ENCODE measurements at regions not wholly inside any gene's neighbourhood (a gene's known extent, or its start where the extent isn't known, plus 50 kb on each side); places are given as distances from the start of the nearest gene placed in this dataset.

DNA sequence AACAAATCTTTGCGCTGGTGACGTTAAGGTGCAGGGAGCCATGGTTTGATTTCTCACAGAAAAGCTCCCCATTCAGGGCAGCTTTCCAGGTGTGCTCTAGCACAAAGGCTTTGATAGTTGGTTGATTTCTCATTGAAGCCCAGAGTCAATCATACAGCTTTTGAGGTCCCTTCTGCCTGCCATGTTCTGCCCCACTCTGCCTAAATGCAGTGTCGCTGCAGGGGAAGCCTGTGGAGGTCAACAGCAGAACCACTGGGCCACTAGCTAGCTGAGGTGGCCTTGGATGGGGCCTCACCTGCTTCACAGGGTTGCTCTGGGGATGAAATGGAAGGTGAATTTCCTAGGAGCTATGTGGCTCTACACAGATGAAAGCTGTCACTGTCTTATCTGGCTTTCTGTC, 278.3 kb downstream of the TLE3 start:
- POLR2A ChIA-PET: no interaction called here
- no peak for TF ChIP-seq EZH2phosphoT487 (IDR thresholded peaks at IDR 0.05; ENCODE audit: borderline replicate concordance, low read depth, low read length)
- TF ChIP-seq, protein P1, sequence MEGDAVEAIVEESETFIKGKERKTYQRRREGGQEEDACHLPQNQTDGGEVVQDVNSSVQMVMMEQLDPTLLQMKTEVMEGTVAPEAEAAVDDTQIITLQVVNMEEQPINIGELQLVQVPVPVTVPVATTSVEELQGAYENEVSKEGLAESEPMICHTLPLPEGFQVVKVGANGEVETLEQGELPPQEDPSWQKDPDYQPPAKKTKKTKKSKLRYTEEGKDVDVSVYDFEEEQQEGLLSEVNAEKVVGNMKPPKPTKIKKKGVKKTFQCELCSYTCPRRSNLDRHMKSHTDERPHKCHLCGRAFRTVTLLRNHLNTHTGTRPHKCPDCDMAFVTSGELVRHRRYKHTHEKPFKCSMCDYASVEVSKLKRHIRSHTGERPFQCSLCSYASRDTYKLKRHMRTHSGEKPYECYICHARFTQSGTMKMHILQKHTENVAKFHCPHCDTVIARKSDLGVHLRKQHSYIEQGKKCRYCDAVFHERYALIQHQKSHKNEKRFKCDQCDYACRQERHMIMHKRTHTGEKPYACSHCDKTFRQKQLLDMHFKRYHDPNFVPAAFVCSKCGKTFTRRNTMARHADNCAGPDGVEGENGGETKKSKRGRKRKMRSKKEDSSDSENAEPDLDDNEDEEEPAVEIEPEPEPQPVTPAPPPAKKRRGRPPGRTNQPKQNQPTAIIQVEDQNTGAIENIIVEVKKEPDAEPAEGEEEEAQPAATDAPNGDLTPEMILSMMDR (conservative IDR thresholded peaks at IDR 0.05; ENCODE audit: low read length): no peak
- H3K4me1 ChIP-seq (ENCODE audit: insufficient read depth, low read length, poor library complexity, severe bottlenecking): peaks cover 7% of the 10 kb centered on the region
- no peak overlapping the region for H2AFZ ChIP-seq (ENCODE audit: low read length)
- no peaks in the 10 kb centered on the region for H3K79me2 ChIP-seq (ENCODE audit: insufficient read depth, low read depth, low read length)
- no peaks in the 10 kb centered on the region for H4K20me1 ChIP-seq (ENCODE audit: insufficient read depth, low read length)
- CTCF ChIA-PET (ENCODE audit: unreplicated experiment): no interaction called here
- BruUV-seq (replicated peaks): no TSS peak
- no peak overlapping the region for H3K27ac ChIP-seq (ENCODE audit: low read depth, low read length, poor library complexity, severe bottlenecking)
- no peaks in the 10 kb centered on the region for H3K36me3 ChIP-seq (ENCODE audit: insufficient read depth, low read length)
- no peak overlapping the region for H3K4me3 ChIP-seq (ENCODE audit: low read depth, low read length, poor library complexity, severe bottlenecking)
- no peak overlapping the region for H3K4me2 ChIP-seq (ENCODE audit: low read length)
- DNase-seq (ENCODE audit: low spot score): no peak
- H3K9me2 ChIP-seq (ENCODE audit: insufficient read depth, low read length): no peaks in the 10 kb centered on the region
- H3K9me3 ChIP-seq (ENCODE audit: low read length): no peaks in the 10 kb centered on the region
- intact Hi-C loops (cut with micrococcal nuclease; ENCODE audit: unreplicated experiment): no loop called here

DNA sequence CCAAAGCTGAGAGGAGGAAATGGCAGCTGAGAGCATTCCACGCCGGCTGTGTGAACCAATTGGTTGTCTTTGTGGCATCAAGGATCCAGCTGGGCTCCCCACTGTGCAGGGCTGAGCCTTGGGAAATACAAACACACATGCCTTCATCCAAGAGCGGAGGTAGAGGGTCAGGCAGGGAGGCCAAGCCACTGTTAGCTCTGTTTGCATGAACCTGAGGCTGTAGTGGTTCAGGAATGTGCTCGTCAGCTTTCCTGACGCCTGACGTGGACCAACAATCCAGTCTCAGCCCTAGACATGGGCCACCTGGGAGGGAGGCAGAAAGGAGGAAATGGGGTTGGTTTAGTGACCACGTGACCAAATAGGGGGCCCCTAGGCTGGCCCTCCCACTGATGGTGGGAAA, 276.9 kb downstream of the TLE3 start:
- BruUV-seq (replicated peaks): no TSS peak
- H4K20me1 ChIP-seq (ENCODE audit: insufficient read depth, low read length): no peaks in the 10 kb centered on the region
- TF ChIP-seq, protein P1 (conservative IDR thresholded peaks at IDR 0.05; ENCODE audit: low read length): no peak
- no peak for TF ChIP-seq EZH2phosphoT487 (IDR thresholded peaks at IDR 0.05; ENCODE audit: borderline replicate concordance, low read depth, low read length)
- ChIA-PET CTCF (ENCODE audit: unreplicated experiment) (no interaction called here), POLR2A (interaction anchor here (1.0 kb wide), 1 partner anchor 40 kb away, joined by 3 read pairs; no protein-coding TSS in a partner anchor)
- H3K4me3 ChIP-seq (ENCODE audit: low read depth, low read length, poor library complexity, severe bottlenecking): no peak overlapping the region
- H3K27ac ChIP-seq (ENCODE audit: low read depth, low read length, poor library complexity, severe bottlenecking): no peak overlapping the region
- H3K9me3 ChIP-seq (ENCODE audit: low read length): no peaks in the 10 kb centered on the region
- DNase-seq (ENCODE audit: low spot score): no peak
- intact Hi-C loops (cut with micrococcal nuclease; ENCODE audit: unreplicated experiment): no loop called here
- H3K79me2 ChIP-seq (ENCODE audit: insufficient read depth, low read depth, low read length): no peaks in the 10 kb centered on the region
- no peak overlapping the region for H3K4me2 ChIP-seq (ENCODE audit: low read length)
- peaks cover 7% of the 10 kb centered on the region for H3K4me1 ChIP-seq (ENCODE audit: insufficient read depth, low read length, poor library complexity, severe bottlenecking)
- H2AFZ ChIP-seq (ENCODE audit: low read length): no peak overlapping the region
- no peaks in the 10 kb centered on the region for H3K36me3 ChIP-seq (ENCODE audit: insufficient read depth, low read length)
- H3K9me2 ChIP-seq (ENCODE audit: insufficient read depth, low read length): no peaks in the 10 kb centered on the region

DNA sequence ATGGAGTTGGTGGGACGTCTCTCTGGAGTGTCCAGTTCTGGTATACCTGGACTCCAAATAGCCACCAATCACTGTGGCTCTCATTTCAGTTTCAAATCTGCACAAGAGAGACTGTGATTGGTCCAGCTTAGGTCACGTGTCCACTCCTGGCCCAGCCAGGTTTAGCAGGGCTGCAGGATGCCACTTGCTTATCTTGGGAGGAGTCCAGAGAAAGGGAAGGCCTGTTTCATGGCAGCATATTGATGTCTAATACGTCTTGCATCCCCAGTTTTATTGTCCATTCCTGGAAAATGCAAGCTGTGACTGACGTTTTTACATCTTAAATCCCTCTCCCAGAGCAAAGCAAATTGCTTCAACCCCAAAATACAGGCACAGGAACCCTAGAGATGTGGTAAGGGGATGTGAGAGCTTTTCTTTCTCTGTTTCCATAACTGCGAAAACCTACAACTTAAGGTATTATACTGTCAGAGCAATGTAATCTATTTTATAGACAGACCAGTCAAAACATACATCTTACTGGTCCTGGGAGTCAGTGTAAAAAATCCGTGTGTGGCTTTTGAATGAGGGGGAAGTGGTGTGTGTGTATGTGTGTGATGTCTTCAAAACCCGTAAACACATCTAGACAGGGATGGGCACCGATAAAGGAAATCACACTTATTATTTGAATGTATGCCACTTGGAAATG, 274.4 kb downstream of the TLE3 start:
- ChIA-PET POLR2A (no interaction called here), CTCF (ENCODE audit: unreplicated experiment) (no interaction called here)
- DNase-seq (ENCODE audit: low spot score): peak; percentile 29
- Histone ChIP-seq H3K36me3 (ENCODE audit: insufficient read depth, low read length) (no peaks in the 10 kb centered on the region), H3K27ac (ENCODE audit: low read depth, low read length, poor library complexity, severe bottlenecking) (no peak overlapping the region), H3K79me2 (ENCODE audit: insufficient read depth, low read depth, low read length) (no peaks in the 10 kb centered on the region), H3K9me2 (ENCODE audit: insufficient read depth, low read length) (no peaks in the 10 kb centered on the region), H3K4me2 (ENCODE audit: low read length) (no peak overlapping the region), H4K20me1 (ENCODE audit: insufficient read depth, low read length) (no peaks in the 10 kb centered on the region), H2AFZ (ENCODE audit: low read length) (0 out of 2 replicates have a peak overlapping the region, but pooled peaks have one; percentile 26), H3K4me1 (ENCODE audit: insufficient read depth, low read length, poor library complexity, severe bottlenecking) (peaks cover 7% of the 10 kb centered on the region), H3K4me3 (ENCODE audit: low read depth, low read length, poor library complexity, severe bottlenecking) (no peak overlapping the region), H3K9me3 (ENCODE audit: low read length) (no peaks in the 10 kb centered on the region)
- no TSS peak for BruUV-seq (replicated peaks)
- intact Hi-C loops (cut with micrococcal nuclease; ENCODE audit: unreplicated experiment): no loop called here
- TF ChIP-seq EZH2phosphoT487 (IDR thresholded peaks at IDR 0.05; ENCODE audit: borderline replicate concordance, low read depth, low read length): no peak
